HUDEP-2 (cell line): ENCODE measurements at regions not wholly inside any gene's neighbourhood (a gene's known extent, or its start where the extent isn't known, plus 50 kb on each side); places are given as distances from the start of the nearest gene placed in this dataset.

Source experiments
- DNase-seq, 76 experiments: peaks; one replicate each; lab custom pipeline; 2025; ENCODE audit not compliant: unreplicated experiment in 76 of 76; lab: John Stamatoyannopoulos, UW

DNA sequence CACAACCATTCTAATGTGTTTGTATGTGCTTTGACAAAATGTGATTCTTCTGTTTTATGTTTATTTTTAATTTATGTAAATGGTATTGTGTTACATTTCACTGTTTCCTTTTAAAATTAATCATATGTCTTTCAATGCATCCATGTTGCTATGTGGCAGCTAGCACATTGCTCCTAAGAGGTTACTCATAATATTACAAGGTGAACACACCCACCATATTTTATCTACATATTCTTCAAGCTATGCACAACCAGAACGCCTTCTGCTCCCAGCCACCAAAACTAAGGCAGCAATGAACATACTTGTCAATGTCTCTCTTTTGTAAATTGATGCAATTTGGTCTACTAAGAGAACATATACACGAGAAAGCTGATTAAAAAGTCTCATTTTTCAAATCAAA is 160.6 kb upstream of the OSR1 start:
- DNase-seq: no peak

DNA sequence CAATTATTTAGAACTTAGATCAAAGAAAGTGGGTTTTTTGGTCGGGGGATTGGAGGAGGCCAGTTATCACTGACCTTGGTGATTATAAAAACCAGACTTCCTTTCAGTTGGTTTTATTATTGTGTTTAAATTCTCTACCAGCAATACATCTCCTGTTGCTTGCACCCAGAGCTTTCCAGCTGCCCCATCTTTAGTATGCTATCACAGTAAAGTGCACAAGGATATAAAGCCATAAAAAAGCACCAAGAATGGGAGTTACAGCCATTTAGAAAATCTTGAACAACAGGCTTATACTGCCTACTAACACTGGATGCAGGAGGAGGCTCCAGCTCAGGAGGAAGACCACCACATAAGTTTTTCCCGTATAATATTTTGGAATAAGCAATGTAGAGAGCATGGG is 148.7 kb upstream of the OSR1 start:
- DNase-seq: no peak

- no peak for DNase-seq
These were observed 147.0 kb upstream of the OSR1 start for GRCh38 chr2:19505199-19506136.

GRCh38 chr2:19504400-19505198 is 146.2 kb upstream of the OSR1 start:
- DNase-seq: no peak

GRCh38 chr2:19503915-19504314 is 145.5 kb upstream of the OSR1 start:
- DNase-seq: no peak

GRCh38 chr2:19503406-19503805 is 145.0 kb upstream of the OSR1 start:
- DNase-seq: no peak

GRCh38 chr2:19500126-19500525 is 141.7 kb upstream of the OSR1 start:
- no peak for DNase-seq

GRCh38 chr2:19496646-19497045 is 138.2 kb upstream of the OSR1 start:
- DNase-seq: no peak

DNA sequence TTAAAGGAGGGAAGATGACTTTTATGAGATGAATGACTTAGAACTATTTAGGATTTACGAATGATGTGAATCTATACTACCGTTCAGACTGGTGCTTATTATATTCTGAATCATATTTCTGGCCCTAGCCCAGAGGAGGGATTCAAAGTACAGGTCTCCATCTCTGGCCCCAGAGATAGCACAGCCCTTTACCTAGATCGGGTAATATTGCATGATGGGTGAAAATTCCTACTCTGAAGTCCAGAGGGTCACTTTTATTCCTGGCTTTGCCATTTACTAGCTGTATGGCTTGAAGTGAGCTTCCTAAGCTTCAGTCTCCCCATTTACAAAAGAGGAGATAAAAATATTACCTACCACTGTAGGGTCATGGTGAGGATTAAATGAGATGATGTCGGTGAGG is 135.8 kb upstream of the OSR1 start:
- no peak for DNase-seq

DNA sequence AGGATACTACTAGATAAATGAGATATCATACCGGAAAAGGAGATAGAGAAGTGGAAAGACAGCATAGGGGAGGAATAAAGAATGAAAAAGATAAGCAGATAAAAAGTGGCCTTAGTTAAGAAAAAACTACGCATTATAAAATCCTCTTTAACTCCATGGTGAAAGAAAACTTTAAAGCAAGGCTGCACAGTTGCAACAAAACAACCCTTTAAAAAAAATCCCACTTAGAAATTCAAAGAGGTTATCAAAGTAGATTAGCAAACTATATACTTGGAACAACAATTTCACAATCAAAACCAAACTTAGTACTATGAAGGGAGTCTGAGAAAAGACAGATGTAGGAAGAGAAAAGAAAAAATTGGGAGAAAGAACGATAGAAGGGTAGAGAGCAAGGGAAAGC is 133.4 kb upstream of the OSR1 start:
- DNase-seq: no peak

DNA sequence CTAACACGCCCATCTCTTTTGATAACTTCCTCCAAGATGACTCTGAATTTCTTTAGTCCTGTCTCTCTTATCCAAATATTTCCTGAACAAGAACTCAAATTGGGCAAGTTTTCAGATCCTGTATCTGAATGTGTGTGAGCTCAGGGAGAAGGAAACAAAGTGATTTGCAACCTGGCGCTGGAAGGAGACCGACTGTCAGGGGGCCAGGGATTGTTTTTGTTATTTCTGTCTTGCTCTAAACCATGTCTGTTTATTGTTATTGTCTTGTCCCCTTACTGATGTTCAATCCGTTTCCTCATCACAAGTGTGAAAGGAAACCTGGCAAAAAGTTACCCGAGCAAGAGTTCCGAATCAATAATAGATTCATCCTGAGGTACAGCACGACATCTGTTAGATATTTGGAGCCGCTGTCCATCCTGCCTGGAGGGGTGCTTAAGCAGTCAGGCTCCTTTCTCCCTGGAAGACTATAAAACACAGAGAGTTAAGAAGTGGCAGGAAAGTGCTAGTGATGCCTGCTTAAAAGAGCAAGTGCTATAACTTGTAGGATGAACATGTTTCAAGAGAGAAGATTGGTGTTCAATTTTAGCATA is 132.5 kb upstream of the OSR1 start:
- no peak for DNase-seq

- no peak for DNase-seq
These were observed 129.7 kb upstream of the OSR1 start for GRCh38 chr2:19488009-19488691.

DNA sequence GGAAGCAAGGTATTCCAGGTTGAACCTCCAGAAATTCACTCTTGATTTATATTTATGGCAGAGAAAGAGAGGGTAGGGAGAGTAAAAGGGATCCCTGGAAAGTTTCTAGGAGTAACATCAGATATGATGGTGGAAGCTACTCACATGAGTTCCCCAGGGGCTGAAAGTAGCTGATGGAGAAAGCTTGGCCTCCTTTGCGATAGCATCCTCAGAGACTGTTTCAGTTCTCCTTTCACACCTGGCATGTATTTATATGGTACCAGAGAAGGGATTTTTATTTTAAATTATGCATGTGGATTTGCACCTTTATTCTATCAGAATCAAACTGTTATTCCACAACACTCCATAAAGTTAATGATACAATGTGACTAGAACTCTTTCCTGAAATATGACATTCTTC is 126.3 kb upstream of the OSR1 start:
- DNase-seq: no peak

DNA sequence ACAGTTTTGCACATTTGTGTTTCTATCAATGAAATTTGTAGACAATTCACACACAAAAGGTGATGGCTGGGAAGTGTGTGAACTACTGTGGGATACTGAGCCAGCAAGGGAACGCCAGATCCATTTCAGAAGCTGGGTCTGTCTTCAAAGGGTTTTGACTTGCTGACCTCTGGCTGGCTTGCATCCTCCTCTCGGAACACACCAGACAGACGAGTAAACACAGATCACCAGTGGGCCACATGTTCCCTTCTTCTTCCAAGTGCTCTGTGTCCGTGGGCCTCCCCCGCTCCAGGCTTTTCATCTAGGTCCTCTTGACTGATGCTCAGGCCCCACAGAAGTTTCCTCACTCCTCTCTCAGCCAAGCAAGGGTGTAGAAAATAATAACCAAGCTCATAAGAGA is 122.2 kb upstream of the OSR1 start:
- DNase-seq: no peak

DNA sequence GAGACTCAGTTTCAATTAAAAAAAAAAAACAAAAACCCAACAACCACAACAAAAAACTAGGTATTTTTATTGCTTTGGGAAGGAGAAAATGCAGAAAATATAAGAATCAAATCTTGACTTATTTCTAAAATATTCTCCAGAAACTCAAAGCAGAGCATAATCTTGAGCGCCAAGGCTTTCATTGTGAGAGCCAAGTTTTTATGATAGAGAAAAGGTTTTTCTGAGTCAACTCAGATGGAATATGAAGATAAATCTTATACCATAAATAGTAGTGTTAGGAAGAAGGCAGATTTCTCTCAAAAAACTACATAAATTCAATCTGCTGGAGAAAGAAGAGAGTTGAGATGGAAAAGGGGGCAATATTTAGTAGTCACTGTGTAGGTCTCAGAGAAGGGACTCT is 121.2 kb upstream of the OSR1 start:
- no peak for DNase-seq

- no peak for DNase-seq
These were observed 120.0 kb upstream of the OSR1 start for GRCh38 chr2:19478409-19478808.

DNA sequence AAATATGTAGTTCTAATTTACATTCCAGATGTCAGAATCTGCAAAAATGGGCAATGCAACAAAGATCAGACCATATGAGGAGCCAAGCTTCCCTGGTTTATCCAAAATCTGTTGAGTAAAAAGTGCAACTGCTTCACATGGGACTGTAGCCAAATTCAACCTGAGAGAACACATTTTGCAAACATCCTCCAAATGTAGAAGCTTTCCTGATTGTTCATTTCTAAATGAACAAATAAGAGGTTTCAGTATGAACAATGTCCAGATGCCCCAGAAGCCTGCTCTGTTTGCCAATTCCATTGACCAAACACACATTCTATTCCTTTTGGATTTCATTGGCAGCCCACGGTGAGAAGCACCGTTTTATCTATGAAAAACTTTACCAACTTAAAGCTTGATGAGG is 117.9 kb upstream of the OSR1 start:
- no peak for DNase-seq

DNA sequence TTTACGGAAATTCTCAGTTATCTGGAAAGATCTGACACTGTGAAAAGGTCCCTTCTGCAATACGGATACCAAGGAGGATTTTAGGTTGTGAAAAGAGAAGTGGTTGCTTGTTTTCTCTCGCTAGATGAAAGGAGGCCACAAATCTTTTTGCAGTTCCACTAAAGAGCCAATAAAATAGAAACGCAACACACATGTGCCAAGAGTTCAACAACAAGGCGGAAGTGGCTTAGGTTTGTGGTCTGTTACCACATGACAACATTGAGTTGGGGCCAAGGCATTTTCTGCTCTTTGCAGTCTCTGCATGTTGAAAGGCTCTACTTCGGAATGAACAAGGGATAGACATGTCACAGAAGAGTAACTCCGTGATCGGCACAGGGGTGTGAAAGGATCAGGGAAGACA is 115.7 kb upstream of the OSR1 start:
- DNase-seq: peak in 1 of 76 experiments; percentile 2

- no peak for DNase-seq
These were observed 114.9 kb upstream of the OSR1 start for GRCh38 chr2:19473350-19473749.

DNA sequence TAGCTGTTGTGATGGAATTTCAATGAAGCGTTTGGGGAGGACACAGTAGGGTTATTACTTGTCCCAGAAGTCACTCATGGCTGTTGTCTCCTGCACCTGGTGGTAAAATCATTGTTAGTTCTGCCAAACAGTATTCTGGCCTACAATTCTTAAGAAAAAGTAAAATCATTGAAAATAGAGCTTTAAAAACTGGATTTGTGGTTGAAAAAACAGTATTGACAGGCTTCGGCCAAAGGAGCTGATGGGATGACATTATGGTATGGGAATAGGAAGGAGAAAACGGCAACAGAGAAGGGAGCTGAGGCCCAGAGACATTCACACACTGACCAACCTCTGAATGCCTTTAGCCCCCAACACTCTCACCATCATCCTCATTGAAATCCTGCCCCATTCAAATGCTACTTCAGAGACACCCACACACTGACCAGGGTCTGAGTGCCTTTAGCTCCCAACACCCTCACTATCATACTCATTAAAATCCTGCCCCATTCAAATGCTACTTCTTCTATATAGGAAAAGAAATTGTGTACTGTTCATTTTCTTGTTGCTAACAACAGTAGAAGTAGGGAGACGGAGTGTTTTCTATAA is 114.1 kb upstream of the OSR1 start:
- DNase-seq: no peak

DNA sequence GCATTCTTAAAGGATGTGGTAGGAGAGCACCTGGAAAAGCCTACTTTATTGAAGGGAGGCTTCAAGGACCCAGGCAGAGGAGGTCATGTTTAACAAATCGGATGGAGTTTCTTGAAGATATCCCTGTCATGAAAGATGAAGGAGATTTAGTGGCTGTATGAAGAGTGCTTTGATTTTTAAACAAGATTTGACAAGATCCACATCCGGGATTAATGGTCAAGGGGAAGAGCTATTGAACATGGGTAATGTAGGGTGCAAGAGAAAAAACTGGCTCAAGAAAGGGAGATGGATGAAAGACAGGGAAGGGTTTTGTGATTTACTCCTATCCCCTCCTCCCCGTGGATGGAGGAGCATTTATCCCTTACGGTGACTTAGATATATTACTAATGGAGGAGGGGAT is 113.1 kb upstream of the OSR1 start:
- no peak for DNase-seq
